NCI-H2227 (cell line): ENCODE measurements at regions not wholly inside any gene's neighbourhood (a gene's known extent, or its start where the extent isn't known, plus 50 kb on each side); places are given as distances from the start of the nearest gene placed in this dataset.
"Not testable (repeated sequence)": the region's sequence is repeated elsewhere in the genome, so short reads cannot be mapped to it uniquely, and the experiment has no call there.

Experiments
- DNase-seq: peaks from one replicate; lab custom pipeline; 2025; ENCODE audit not compliant: unreplicated experiment; lab: John Stamatoyannopoulos, UW

DNA sequence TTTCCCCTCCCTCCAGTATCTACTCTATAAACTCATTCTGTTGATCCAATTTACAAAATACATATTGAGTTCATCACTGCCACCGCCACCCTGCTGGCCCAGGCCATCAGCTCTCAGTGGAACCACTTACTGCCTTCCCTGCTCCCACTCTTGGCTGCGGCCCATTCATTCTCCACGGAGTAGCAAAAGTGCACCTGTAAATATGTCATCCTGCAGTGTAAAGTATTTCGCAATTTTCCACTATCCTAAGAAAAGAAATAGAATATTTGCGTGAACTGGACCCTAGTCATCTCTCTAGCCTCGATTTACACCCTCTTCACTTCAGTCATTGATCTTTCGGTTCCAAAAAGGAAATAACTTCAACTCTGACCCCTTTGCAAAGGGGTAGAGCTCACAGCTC, 258.3 kb upstream of the TFAP2D start:
- no peak for DNase-seq

DNA sequence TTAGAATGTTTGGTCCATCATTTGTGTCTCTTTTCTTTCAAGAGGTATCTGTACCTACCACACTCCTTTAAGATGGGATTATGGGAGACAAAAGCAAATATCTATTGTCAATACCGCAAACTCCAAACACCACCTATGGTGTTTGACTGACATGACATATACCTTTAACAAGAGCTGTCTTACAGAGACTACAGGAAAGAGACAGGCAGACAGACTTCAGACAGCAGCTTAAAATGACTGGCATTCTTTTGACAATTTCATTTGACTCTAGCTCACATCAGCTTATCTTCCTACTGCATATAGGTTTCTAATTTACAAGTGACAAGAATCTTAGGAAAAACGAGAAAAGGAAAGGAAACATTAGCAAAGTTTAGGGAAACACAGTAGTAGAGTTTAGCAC, 256.0 kb upstream of the TFAP2D start:
- no peak for DNase-seq

DNA sequence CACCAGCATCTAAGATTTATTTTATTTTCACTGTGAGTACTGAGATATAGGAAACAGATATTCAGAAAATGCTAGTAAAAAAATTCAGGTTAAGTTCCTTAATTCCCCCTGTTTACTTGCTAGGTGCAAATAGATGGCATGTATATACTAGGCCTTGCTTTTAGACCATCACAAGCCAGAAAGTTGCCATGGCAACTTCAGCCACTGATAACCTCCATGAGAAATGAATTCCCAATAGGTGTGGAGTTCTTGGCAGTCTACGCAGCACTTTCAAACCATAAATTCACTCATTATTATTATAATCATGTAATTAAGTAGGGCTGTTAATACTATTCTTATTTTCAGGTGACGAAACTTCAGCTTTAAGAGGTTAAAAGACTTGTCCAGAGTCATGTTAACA, 251.6 kb upstream of the TFAP2D start:
- no peak for DNase-seq

DNA sequence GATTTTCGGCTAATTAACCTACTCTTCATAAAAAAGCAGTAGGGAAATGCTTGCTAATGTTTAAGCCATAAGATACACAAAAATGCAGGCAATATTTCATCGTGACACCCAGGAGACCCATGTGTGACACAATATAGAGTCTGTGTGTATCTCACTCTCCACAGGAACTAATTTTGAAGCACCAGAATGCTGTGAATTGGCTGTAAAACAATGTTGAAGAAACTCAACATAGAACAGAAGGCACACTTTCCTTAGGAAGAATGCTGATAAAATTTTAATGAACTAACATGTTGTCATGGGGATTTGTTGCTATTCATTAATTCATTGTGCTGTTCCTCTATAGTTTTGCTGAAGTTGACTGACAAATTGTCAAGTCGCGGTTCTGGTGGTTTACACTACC, 249.4 kb upstream of the TFAP2D start:
- no peak for DNase-seq

DNA sequence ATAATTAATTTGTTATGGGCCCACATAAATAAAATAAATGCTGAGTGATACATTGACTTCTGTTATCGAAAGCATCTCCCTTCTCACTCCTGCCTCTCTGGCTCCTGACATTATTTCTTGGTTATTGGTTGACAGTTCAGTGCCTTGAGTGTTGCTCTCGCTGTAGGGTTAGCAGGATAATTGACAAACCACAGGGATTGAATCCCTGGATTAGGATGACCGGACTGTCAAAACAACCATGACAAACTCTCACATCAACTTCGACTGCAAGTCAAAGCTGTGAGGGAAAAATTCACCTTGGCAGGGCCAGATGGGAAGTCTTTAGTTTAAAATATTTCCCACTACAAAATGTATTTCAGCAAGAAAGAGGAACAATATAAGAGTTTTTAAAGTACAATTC, 245.4 kb upstream of the TFAP2D start:
- no peak for DNase-seq

DNA sequence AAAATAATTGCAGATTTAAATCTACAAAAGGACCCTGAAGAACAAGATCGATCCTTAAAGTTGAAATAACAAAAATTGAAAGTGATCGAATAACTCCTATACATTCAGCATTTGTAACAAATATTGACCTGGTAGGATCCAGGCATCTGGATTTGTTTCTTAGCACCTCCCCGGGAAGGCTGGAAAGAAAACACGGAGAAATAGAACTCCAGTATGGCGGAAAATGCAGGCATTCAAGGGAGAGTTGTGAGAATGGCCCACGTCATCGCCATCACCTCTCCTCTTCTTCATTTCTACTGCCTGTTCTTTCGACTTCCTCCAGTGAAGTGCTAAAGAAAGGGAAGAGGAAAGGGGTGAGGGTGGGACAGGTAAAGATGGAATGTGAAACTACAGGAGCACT, 242.3 kb upstream of the TFAP2D start:
- no peak for DNase-seq

DNA sequence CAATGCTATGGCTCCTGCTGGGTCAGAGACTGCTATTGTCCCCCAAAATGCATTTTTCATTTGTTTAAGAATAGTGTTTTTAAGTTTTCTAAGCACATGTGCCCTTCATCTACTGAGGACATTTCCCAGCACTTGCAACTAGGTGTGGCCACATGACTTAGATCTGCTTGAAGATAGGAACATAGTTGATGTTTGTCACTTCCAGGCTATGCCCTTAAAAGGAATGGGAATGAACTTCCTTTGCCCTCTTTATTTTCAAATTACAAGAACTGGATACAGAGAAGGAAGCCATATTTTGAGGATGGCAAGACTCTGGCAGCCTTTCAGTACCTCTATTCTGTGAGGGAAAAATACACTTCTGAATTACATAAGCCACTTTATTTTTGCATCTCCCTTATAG, 203.0 kb upstream of the TFAP2D start:
- no peak for DNase-seq

DNA sequence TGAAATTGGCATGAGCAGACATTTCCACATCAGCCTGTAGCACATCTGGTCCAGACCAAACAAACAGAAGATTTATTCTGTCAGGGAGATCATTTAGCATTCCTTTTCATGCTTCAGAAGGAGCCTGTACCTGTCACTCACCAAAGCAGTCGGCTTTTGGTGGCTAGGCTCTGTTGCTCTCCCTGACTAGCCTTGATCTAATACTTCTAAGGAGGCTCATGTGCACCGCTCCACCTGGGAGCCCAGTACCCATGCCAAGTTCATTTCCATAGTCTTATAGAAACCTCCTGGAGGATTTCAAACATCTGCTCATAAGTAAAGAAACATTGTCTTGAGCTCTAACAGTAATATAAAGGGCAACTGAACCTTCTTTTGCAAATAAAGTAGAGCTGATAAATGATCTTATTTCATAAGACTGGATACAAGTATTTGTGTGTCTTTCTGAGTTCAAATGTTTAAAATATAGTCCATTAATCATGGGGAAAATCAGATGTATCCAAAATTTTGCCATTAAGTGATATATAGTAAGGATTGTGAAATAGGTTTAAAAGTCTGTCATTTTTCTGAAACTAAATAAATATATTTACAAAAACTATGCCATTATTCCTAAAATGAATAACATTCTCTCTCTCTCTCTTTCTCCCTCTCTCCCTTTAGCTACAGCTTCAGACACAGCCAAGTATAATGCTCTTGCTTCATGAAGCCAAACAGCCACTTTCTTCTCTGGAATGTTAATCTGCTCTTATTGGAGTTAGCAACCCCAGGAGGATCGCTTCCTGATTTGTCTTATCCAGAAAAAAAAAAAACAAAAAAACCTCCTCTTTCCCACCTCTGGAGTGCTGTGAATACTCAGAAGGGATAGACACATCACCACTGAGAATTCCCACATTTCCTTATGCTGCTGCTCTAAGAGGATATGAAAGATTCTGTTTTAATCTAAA, 192.7 kb upstream of the TFAP2D start:
- no peak for DNase-seq

DNA sequence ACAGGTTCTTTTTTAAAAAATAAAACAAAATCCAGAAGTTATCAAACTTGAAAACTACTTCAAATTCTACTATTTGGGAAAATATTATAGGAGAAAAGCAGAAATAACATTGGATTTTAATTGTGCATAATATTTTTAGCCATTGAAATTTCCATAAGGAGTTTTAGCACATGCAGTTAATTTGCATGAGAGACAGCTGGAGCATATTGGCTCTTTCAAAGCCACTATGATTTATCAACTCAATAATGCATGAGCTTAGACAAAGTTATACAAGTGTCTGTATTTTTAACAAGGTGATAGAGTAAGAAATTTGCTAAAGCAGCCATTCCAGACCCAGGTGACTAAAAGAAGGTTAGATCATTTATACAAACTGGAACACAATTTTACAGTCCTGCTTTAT, 189.0 kb upstream of the TFAP2D start:
- no peak for DNase-seq

DNA sequence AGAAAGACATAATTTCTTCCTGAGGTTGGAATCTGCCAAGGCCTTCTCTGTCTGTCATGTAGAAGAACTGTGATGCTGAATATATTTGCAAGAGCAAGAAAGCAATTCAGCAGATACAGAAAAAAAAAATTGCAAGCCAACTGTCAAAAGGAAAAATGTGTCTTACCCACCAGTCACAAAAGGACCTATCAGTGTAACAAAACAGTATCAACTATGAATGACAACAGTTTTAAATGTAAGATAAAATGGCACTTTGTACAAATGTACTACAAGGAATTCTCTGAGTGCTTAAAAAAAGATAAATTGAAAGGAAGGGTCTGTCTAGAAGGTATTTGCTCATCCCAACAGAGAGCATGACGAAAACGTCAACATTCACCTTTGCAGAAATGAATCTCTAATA, 185.3 kb upstream of the TFAP2D start:
- no peak for DNase-seq

DNA sequence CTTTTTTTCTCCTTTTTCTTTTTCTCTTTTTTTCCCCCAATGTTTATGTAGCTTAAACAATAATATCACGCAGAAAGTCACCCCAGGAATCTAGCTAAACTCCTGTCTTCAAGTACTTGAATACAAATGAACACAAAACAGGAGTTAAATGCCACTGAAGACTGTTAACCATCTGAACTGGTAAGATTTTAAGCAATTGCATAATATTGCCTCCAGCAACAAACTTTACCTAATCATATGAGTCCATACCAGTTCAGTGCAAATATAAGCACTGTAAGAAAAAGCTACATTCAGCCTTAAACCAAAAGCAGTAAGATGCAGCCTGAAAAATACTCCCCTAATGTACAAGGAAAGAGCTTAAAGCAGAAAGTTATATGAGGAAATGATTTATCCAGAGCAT, 173.9 kb upstream of the TFAP2D start:
- no peak for DNase-seq

DNA sequence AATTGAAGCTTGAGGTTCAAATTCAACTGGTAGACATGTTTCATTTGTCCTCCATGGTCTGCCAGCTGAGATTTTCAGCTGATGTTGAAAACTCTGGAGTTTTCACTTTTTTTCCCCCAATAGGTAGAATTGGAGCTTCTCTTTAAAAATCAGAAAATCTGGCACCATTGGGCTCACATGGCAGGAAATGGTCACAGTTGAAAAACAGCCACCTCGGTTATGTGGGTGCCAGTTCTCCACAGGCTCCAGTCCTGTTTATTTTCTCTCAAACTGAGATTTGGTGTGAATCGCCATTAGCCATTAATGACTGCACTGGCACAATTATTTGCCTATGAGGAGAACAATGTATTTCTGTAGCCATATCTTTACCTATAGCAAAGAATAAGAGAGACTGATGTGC, 171.4 kb upstream of the TFAP2D start:
- DNase-seq: no peak

DNA sequence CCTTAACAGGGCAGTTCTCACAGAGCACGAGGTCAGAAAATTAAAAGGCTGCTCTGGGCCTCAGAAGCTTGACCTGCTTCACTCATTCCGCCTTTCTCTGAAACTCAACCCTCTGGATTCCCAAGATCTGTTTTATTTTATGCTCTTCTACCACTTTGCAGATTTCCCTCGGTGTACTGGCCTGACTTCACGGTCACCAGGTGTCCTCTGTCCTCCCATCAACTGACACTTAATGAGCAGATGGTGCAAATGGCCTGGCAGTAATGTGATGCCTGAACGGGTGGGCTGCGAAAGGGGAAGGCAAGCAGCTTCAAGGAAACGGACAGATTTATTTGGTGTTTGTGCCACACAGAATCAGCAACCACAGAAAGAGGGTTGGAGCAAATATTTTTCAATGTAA, 169.7 kb upstream of the TFAP2D start:
- no peak for DNase-seq

DNA sequence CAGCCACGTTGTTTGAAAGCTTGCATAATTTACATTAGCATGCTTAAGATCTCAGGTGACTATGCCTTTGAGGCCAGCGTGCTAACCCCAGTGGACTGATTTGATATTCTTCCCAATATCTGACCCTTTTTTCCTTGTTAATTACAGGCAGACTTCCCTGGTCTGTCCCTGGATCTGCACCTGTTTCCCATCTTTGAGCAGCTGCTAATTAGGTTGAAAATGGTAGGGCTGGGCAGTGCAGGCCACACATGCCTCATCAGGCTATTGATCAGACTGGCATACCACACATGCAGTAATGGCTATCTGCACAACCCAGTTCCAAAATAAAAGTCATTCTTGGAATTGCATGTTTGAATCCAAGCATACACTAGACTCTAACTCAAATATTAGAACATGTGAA, 164.3 kb upstream of the TFAP2D start:
- no peak for DNase-seq

DNA sequence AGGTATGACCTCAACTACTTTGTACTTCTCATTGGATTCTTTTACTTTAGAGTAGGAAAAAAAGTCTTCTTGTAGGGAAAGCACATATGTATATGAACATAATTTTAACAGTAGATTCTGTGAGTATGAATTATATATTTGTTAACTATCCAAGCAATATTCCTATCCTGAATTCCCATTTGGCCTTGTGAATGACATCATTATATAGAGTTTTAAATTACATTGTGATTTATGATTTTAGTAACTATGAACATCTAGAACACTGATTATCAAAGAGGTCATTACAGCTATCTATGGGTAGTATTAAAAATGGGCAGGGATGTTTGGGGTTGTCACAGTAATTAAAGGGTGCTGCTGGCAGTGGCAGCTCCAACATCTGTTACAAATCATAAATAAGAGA, 163.9 kb upstream of the TFAP2D start:
- DNase-seq: no peak

DNA sequence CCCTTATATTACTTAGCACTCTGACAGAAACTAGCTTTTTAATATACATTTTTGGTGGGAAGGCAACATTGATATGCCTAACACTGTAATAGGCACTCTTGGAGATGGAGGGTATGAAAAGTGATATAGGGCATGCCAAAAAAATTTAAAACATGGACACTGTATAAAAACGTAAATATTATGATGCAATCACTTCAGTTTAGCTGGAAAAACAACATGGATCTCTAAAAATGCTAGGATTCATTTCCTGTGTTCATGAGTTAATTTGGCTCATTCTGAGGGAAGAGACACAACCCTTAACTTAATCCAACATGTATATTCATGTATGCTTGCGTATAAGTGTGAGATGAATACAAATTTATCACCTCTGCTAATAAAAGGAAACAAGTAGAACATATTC, 157.3 kb upstream of the TFAP2D start:
- no peak for DNase-seq

DNA sequence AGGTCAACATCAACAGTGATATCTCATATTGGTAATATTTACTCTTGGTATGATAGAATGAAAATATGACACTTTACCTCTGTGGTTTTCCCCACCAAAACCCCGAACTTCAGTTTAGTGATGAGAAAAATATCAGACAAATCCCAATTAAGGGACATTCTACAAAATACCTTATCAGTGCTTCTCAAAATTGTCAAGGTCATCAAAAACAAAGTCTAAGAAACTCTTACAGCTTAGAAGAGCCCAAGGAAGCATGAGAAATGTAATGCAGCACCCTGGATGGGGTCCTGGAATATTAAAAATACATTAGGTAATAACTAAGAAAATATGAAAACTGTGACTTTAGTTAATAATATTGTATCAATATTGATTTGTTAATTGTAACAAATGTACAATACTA, 148.3 kb upstream of the TFAP2D start:
- no peak for DNase-seq

DNA sequence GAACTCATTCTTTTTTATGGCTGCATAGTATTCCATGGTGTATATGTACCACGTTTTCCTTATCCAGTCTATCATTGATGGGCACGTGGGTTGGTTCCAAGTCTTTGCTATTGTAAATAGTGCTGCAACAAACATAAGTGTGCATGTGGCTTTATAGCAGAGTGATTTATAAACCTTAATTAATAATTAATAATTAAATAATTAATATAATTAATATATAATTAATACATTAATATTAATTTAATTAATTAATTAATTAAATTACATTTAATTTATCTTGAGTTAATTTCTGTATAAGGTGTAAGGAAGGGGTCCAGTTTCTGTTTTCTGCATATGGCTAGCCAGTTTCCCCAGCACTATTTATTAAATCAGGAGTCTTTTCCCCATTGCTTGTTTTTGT, 142.1 kb upstream of the TFAP2D start:
- not testable (repeated sequence) for DNase-seq

DNA sequence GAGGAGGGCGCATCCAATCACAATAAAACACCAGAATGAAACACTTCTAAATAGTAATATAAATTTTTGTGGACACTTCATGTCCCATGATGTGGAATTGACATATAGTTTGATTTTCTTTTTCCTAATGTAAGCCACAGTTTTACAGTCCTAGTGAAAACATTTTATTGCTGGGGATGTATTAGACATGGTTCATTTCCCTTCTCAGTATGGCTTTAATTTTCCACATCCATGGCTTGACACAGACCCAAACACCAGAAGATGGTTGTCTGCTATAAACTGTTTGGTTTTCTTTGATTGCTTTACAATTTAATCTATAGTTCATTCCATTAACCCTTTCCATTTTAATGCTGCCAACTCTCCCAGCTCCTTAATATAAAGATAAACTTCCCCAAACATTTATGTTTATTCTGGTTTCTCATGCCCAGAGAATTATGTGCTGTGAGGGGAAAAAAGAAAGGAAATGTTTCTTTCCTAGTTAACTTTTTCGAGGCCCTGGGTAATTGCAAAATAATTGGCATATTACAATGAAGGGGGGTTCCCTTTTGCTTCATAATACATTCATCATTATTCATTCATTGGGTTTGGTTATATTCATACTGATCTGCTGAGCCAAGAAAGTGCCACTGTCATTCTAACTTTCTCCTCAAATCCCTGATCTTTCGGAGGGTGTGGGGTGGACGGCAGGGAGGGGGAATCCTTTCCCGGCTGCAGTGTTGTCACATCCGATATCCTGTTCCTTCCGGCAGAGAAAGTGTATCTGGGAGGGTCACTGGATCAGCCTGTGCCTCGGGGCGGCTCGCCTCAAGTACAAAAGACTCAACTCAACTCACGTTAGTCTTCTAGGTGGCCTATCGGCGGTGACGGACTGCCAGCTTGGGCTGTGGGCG, 127.6 kb upstream of the TFAP2D start:
- DNase-seq: no peak

DNA sequence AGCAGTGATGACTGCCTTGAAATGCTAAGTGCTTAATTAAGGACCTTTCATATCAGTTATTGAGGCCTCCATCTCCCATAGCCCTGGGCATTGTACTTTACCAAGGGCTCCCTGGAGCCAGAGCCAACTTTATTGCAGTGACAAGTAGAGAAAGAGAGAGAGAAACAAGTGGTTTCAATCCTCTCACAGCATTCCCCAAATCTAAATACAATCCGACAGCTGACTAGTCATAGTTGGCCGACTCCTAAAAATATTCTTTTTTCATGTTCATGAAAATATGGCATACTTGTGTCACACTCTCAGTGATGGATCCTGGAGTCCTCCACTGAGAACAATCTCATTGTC, 127.0 kb upstream of the TFAP2D start:
- no peak for DNase-seq

DNA sequence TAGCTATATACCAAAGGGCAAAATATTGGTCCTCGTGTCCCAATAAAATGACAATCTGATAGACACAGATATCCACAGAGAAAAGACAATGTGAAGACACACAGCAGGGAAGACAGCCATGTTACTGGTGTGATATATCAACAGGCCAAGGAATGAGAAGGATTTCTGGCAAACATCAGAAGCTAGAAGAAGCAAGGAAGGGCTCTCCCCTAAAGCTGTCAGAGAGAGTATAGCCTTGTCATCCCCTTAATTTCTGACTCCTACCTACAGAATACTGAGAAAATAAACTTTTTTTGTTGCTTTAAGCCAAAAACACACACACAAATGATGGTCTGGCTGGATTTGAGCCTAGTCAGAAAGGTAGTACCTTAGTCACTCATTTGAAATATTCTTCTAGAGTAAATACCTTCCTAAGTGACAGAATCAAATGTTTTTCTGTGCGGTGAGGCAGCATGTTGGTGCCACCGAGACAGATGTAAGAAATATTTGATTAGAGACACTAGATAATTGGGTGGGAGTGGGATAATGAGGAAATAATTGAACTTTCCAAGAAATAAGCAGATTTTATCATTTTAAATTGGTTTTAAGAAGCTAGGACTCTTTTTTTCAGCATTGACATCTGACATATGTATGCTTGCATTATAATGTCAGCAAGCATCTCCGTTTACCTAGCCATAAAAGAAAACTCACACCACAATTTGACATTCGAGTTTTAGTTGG, 123.4 kb upstream of the TFAP2D start:
- DNase-seq: no peak

DNA sequence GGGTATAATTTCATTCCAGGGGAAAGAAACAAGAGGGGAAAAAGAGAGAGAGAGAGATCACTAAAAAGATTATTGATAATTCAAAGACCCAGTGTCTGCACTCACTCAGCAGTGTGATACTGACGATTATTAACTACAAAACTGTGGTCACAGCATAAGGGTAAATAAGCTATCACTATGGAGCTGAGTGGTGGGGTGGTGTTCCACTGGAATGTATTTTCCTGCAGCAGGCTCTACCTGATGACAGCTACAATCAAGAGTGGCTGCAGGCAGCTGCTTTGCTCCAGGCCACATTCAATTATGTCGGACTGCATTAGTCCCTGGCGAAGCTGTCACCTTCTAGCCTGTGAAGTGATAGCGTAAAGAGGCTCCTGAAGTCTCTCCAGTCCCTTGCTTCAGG, 122.2 kb upstream of the TFAP2D start:
- peak; percentile 2 for DNase-seq
